ENCODE measurements at regions not wholly inside any gene's neighbourhood (a gene's known extent, or its start where the extent isn't known, plus 50 kb on each side); places are given as distances from the start of the nearest gene placed in this dataset.

DNA sequence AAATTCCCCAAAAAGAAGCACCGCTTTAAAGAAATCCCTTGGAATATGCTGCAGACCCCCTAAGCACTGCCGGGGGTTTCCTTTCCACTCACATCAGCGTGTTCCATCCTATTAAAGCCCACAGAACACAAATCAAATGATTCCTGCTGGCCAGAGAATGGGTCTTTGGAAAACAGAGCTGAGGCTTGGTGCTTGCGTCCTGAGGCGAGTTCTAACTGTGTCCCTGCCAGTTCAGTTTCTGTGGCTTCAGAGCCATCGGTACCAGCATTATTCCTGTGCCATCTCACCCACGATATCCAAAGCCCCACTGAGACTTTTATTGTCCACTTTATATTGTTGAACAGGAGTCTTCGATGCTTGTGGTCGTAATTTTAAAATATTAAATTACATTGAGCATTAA, 142.0 kb upstream of the SYT13 start:
- H3K4me3 ChIP-seq (ENCODE audit: low read depth in 1 of 3, low read length in 3 of 3), result no peak overlapping the region
- H3K36me3 ChIP-seq (ENCODE audit: control insufficient read depth in 4 of 4, insufficient read depth in 3 of 4, low read depth in 1 of 4, low read length in 3 of 4), result no peaks in the 10 kb centered on the region
- no peaks in the 10 kb centered on the region for H3K9me3 ChIP-seq (ENCODE audit: control insufficient read depth in 4 of 4, low read length in 3 of 4)
- no peaks in the 10 kb centered on the region for H3K4me1 ChIP-seq (ENCODE audit: control insufficient read depth in 4 of 4, insufficient read depth in 4 of 4, low read length in 3 of 4)
- no peak overlapping the region for H3K27ac ChIP-seq (ENCODE audit: low read depth in 1 of 2, low read length in 2 of 2)
- DNase-seq (ENCODE audit: low spot score), result no peak
- TF ChIP-seq HNF4G (IDR thresholded peaks at IDR 0.05) (no peak), MAX (IDR thresholded peaks at IDR 0.05) (no peak), TAF1 (conservative IDR thresholded peaks at IDR 0.05) (no peak), SP1 (IDR thresholded peaks at IDR 0.05) (no peak), ATF3 (IDR thresholded peaks at IDR 0.05) (no peak), NR2F2 (IDR thresholded peaks at IDR 0.05) (no peak), RAD21 (IDR thresholded peaks at IDR 0.05) (no peak), REST (IDR thresholded peaks at IDR 0.05) (no peak), JUND (IDR thresholded peaks at IDR 0.05) (no peak), FOXA2 (IDR thresholded peaks at IDR 0.05) (no peak), YY1 (IDR thresholded peaks at IDR 0.05) (no peak)
- TF ChIP-seq, protein P1, sequence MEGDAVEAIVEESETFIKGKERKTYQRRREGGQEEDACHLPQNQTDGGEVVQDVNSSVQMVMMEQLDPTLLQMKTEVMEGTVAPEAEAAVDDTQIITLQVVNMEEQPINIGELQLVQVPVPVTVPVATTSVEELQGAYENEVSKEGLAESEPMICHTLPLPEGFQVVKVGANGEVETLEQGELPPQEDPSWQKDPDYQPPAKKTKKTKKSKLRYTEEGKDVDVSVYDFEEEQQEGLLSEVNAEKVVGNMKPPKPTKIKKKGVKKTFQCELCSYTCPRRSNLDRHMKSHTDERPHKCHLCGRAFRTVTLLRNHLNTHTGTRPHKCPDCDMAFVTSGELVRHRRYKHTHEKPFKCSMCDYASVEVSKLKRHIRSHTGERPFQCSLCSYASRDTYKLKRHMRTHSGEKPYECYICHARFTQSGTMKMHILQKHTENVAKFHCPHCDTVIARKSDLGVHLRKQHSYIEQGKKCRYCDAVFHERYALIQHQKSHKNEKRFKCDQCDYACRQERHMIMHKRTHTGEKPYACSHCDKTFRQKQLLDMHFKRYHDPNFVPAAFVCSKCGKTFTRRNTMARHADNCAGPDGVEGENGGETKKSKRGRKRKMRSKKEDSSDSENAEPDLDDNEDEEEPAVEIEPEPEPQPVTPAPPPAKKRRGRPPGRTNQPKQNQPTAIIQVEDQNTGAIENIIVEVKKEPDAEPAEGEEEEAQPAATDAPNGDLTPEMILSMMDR (IDR thresholded peaks at IDR 0.05; ENCODE audit: low read depth, low read length, missing input control), result no peak
- TF ChIP-seq, protein P2, sequence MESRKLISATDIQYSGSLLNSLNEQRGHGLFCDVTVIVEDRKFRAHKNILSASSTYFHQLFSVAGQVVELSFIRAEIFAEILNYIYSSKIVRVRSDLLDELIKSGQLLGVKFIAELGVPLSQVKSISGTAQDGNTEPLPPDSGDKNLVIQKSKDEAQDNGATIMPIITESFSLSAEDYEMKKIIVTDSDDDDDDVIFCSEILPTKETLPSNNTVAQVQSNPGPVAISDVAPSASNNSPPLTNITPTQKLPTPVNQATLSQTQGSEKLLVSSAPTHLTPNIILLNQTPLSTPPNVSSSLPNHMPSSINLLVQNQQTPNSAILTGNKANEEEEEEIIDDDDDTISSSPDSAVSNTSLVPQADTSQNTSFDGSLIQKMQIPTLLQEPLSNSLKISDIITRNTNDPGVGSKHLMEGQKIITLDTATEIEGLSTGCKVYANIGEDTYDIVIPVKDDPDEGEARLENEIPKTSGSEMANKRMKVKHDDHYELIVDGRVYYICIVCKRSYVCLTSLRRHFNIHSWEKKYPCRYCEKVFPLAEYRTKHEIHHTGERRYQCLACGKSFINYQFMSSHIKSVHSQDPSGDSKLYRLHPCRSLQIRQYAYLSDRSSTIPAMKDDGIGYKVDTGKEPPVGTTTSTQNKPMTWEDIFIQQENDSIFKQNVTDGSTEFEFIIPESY (IDR thresholded peaks at IDR 0.05), result no peak
- H3K9ac ChIP-seq (ENCODE audit: low read depth in 1 of 2, low read length in 2 of 2), result no peak overlapping the region
- H3K27me3 ChIP-seq (ENCODE audit: control insufficient read depth in 4 of 4, insufficient read depth in 4 of 4, low read length in 3 of 4), result no peaks in the 10 kb centered on the region
- 88% methylated on average over 9 of the region's 9 CpGs for WGBS

GRCh38 chr11:45424411-45425180, 138.5 kb upstream of the SYT13 start:
- 82% methylated on average over 9 of the region's 9 CpGs for WGBS
- Histone ChIP-seq H3K4me3 (ENCODE audit: low read depth in 1 of 3, low read length in 3 of 3) (no peak overlapping the region), H3K36me3 (ENCODE audit: control insufficient read depth in 4 of 4, insufficient read depth in 3 of 4, low read depth in 1 of 4, low read length in 3 of 4) (no peaks in the 10 kb centered on the region), H3K27ac (ENCODE audit: low read depth in 1 of 2, low read length in 2 of 2) (no peak overlapping the region), H3K4me1 (ENCODE audit: control insufficient read depth in 4 of 4, insufficient read depth in 4 of 4, low read length in 3 of 4) (no peaks in the 10 kb centered on the region), H3K27me3 (ENCODE audit: control insufficient read depth in 4 of 4, insufficient read depth in 4 of 4, low read length in 3 of 4) (no peaks in the 10 kb centered on the region), H3K9me3 (ENCODE audit: control insufficient read depth in 4 of 4, low read length in 3 of 4) (no peaks in the 10 kb centered on the region), H3K9ac (ENCODE audit: low read depth in 1 of 2, low read length in 2 of 2) (no peak overlapping the region)
- TF ChIP-seq RXRA (IDR thresholded peaks at IDR 0.05) (no peak), HNF4G (IDR thresholded peaks at IDR 0.05) (no peak), ATF3 (IDR thresholded peaks at IDR 0.05) (no peak), EGR1 (IDR thresholded peaks at IDR 0.05; ENCODE audit: low read depth in 2 of 2) (no peak), YY1 (IDR thresholded peaks at IDR 0.05) (no peak), TAF1 (conservative IDR thresholded peaks at IDR 0.05) (no peak), JUND (IDR thresholded peaks at IDR 0.05) (no peak), FOXA2 (IDR thresholded peaks at IDR 0.05) (no peak)
- TF ChIP-seq, protein P2 (IDR thresholded peaks at IDR 0.05), result no peak
- TF ChIP-seq, protein P1 (IDR thresholded peaks at IDR 0.05; ENCODE audit: low read depth, low read length, missing input control), result no peak
- no peak for DNase-seq (ENCODE audit: low spot score)

Data from liver (tissue), 8 donors.